ENCODE measurements at regions not wholly inside any gene's neighbourhood (a gene's known extent, or its start where the extent isn't known, plus 50 kb on each side); places are given as distances from the start of the nearest gene placed in this dataset.

- no peak for TF ChIP-seq CTCF (IDR thresholded peaks at IDR 0.05)
- TF ChIP-seq POLR2A (IDR thresholded peaks at IDR 0.05): no peak
These were observed 155.4 kb upstream of the SPRED2 start for GRCh38 chr2:65587779-65588178.
